Smooth muscle cell (in vitro differentiated cells): ENCODE measurements at regions not wholly inside any gene's neighbourhood (a gene's known extent, or its start where the extent isn't known, plus 50 kb on each side); places are given as distances from the start of the nearest gene placed in this dataset.

Source experiments
- DNase-seq: peaks from one replicate; lab custom pipeline; 2025; ENCODE audit not compliant: unreplicated experiment; lab: John Stamatoyannopoulos, UW
- H2AFZ ChIP-seq: fragments of 200-600 bp; sonication (generic); 2 replicates; pipeline ENCODE4 v1.6.0; 2016; ENCODE audit warnings: antibody characterized with exemption, low read depth, mild to moderate bottlenecking
- H3F3A ChIP-seq: fragments of 200-600 bp; sonication (generic); 2 replicates; pipeline ENCODE4 v1.6.0; 2017; ENCODE audit warnings: antibody characterized with exemption, low read depth
- H3K27ac ChIP-seq: fragments of 200-600 bp; sonication (generic); 2 replicates; pipeline ENCODE4 v1.5.1; 2016; ENCODE audit warnings: low read depth, mild to moderate bottlenecking
- H3K27me3 ChIP-seq: fragments of 200-600 bp; sonication (generic); 2 replicates; pipeline ENCODE4 v1.6.1; 2016; ENCODE audit warnings: low read depth, mild to moderate bottlenecking
- H3K36me3 ChIP-seq: fragments of 200-600 bp; sonication (generic); 2 replicates; pipeline ENCODE4 v1.5.1; 2016; ENCODE audit warnings: low read depth
- H3K4me1 ChIP-seq: fragments of 200-600 bp; sonication (generic); 2 replicates; pipeline ENCODE4 v1.5.1; 2016; ENCODE audit warnings: low read depth
- H3K4me2 ChIP-seq: fragments of 200-600 bp; sonication (generic); 2 replicates; pipeline ENCODE4 v1.6.0; 2016; ENCODE audit warnings: mild to moderate bottlenecking
- H3K4me3 ChIP-seq: fragments of 200-600 bp; sonication (generic); 2 replicates; pipeline ENCODE4 v1.5.1; 2016; ENCODE audit warnings: mild to moderate bottlenecking
- H3K79me2 ChIP-seq: fragments of 200-600 bp; sonication (generic); 2 replicates; pipeline ENCODE4 v1.6.0; 2016; ENCODE audit warnings: low read depth, mild to moderate bottlenecking
- H3K9ac ChIP-seq: fragments of 200-600 bp; sonication (generic); 2 replicates; pipeline ENCODE4 v1.6.0; 2016; ENCODE audit warnings: low read depth
- H3K9me3 ChIP-seq: fragments of 200-600 bp; sonication (generic); replicated peaks from 2 replicates; pipeline ENCODE4 v1.5.1; 2016; ENCODE audit warnings: low read depth
- H4K20me1 ChIP-seq: fragments of 200-600 bp; sonication (generic); 2 replicates; pipeline ENCODE4 v1.6.0; 2016; ENCODE audit warnings: low read depth
- CTCF ChIP-seq: fragments of 200-600 bp; sonication (generic); IDR thresholded peaks from 2 replicates; pipeline ENCODE4 v1.5.1; 2017; ENCODE audit warnings: borderline replicate concordance, mild to moderate bottlenecking, antibody characterized with exemption; ENCODE audit not compliant: insufficient read depth, poor library complexity, severe bottlenecking
- WGBS: methylation state at CpG from one replicate; pipeline ENCODE4 v1.1.7; 2016; ENCODE audit warnings: low lambda C conversion rate; 5-methylcytosine and 5-hydroxymethylcytosine counted together

GRCh38 chr9:80467632-80468031 is 895.9 kb downstream of the TLE4 start:
- WGBS: 42% methylated on average over 3 of the region's 3 CpGs
- H3K36me3 ChIP-seq: no peaks in the 10 kb centered on the region
- no peaks in the 10 kb centered on the region for H3F3A ChIP-seq
- H3K9ac ChIP-seq: no peak overlapping the region
- H3K9me3 ChIP-seq: no peaks in the 10 kb centered on the region
- no peaks in the 10 kb centered on the region for H3K79me2 ChIP-seq
- H2AFZ ChIP-seq: no peak overlapping the region
- H3K27me3 ChIP-seq: no peaks in the 10 kb centered on the region
- TF ChIP-seq CTCF: no peak
- H3K4me2 ChIP-seq: no peak overlapping the region
- DNase-seq: no peak
- no peaks in the 10 kb centered on the region for H3K4me1 ChIP-seq
- H3K4me3 ChIP-seq: no peak overlapping the region
- H3K27ac ChIP-seq: no peak overlapping the region
- no peaks in the 10 kb centered on the region for H4K20me1 ChIP-seq

GRCh38 chr9:80465556-80465955 is 893.8 kb downstream of the TLE4 start:
- no peak overlapping the region for H3K4me3 ChIP-seq
- no peaks in the 10 kb centered on the region for H3K79me2 ChIP-seq
- TF ChIP-seq CTCF: no peak
- H3K4me2 ChIP-seq: no peak overlapping the region
- no peaks in the 10 kb centered on the region for H3F3A ChIP-seq
- H3K36me3 ChIP-seq: no peaks in the 10 kb centered on the region
- 94% methylated on average over 3 of the region's 3 CpGs for WGBS
- H3K27me3 ChIP-seq: no peaks in the 10 kb centered on the region
- H4K20me1 ChIP-seq: no peaks in the 10 kb centered on the region
- H3K27ac ChIP-seq: no peak overlapping the region
- no peaks in the 10 kb centered on the region for H3K4me1 ChIP-seq
- H3K9ac ChIP-seq: no peak overlapping the region
- no peak for DNase-seq
- no peak overlapping the region for H2AFZ ChIP-seq
- H3K9me3 ChIP-seq: no peaks in the 10 kb centered on the region

- no peaks in the 10 kb centered on the region for H4K20me1 ChIP-seq
- H3K4me1 ChIP-seq: no peaks in the 10 kb centered on the region
- no peak overlapping the region for H3K27ac ChIP-seq
- no peak overlapping the region for H3K9ac ChIP-seq
- no peaks in the 10 kb centered on the region for H3K36me3 ChIP-seq
- H3F3A ChIP-seq: no peaks in the 10 kb centered on the region
- no peak overlapping the region for H3K4me3 ChIP-seq
- no peaks in the 10 kb centered on the region for H3K79me2 ChIP-seq
- WGBS: 76% methylated on average over 4 of the region's 4 CpGs
- no peak overlapping the region for H2AFZ ChIP-seq
- no peaks in the 10 kb centered on the region for H3K27me3 ChIP-seq
- H3K9me3 ChIP-seq: no peaks in the 10 kb centered on the region
- H3K4me2 ChIP-seq: no peak overlapping the region
- no peak for DNase-seq
- TF ChIP-seq CTCF: no peak
Measured at GRCh38 chr9:80449513-80449912, 877.7 kb downstream of the TLE4 start.

- Histone ChIP-seq H2AFZ (no peak overlapping the region), H3K4me1 (no peaks in the 10 kb centered on the region), H3F3A (no peaks in the 10 kb centered on the region), H3K9ac (no peak overlapping the region), H3K36me3 (no peaks in the 10 kb centered on the region), H3K79me2 (no peaks in the 10 kb centered on the region), H4K20me1 (no peaks in the 10 kb centered on the region), H3K9me3 (no peaks in the 10 kb centered on the region), H3K4me2 (no peak overlapping the region), H3K27ac (no peak overlapping the region), H3K27me3 (no peaks in the 10 kb centered on the region), H3K4me3 (no peak overlapping the region)
- TF ChIP-seq CTCF: no peak
- 91% methylated on average over 2 of the region's 2 CpGs for WGBS
- DNase-seq: no peak
Measured at GRCh38 chr9:80448996-80449395, 877.2 kb downstream of the TLE4 start.
